Heart left ventricle (tissue), 13 donors: ENCODE measurements at regions not wholly inside any gene's neighbourhood (a gene's known extent, or its start where the extent isn't known, plus 50 kb on each side); places are given as distances from the start of the nearest gene placed in this dataset.

Experiments used
- POLR2A ChIP-seq, 2 donors: fragments of 450-650 bp; IDR thresholded peaks; one replicate each; pipeline ENCODE4 v1.6.1; 2017; ENCODE audit warnings: antibody characterized with exemption in 2 of 2, mild to moderate bottlenecking in 2 of 2, moderate library complexity in 2 of 2
- TF ChIP-seq, protein P1 (sequence below), 12 donors: fragments of 200-600 bp; sonication (generic) in 4 of 12; IDR thresholded peaks; one replicate each; pipeline versions ENCODE4 v1.5.0 to v1.8.0; 2018 to 2022; ENCODE audit warnings: antibody characterized with exemption in 12 of 12, mild to moderate bottlenecking in 5 of 12
- donor health status: ischemic (EF 13 %, LVEDD 7.1; RV severe dilation, severe dysfunction).
- donor health status: DM: no; HTN: yes; CAD: no.
- donor health status: DM: no; HTN: no; CAD: no.
- donor health status: ischemic (EF 25% LVEDD 6.9; RV normal size, moderate dysfunction).
- donor health status: ischemic (EF 25% LVEDD 5.7; RV mildly dilated, moderate dysfunction).
- donor health status: ischemic (EF 35%, LVEDD 5.7; RV mildly dilated, moderate dysfunction).
- donor health status: nonischemic (EF 11% LVEDD 7.7; RV severe dilation, severe dysfunction).
- donor health status: DM: yes; HTN: yes; CAD: no.
- donor health status: PGD.
- donor health status: ischemic (EF 29% LVEDD 5.4; RV normal size, mild dysfunction).
- donor health status: nonischemic (EF 23%, LVEDD 6.1; RV moderate dilation, normal function).

DNA sequence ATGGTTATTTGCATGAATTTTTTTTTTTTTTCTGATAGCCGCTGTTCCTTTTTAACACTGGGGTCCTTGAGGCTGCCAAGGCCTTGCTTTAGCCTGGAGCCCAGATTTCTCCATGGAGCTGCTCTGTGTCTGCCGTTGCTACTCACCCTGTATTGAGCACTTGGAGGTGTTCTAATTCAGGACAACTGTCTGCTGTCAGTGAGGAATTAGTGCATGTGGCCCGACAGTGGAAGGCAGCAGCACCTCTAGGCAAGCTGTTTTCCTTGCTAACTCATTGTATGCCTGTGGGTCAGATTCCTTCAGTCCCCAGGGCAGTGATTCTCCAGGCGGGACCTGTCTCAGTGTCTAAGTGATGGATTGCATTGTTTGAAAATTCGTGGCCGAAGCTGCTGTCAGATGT, 147.7 kb upstream of the DPP10 start:
- TF ChIP-seq, protein P1, sequence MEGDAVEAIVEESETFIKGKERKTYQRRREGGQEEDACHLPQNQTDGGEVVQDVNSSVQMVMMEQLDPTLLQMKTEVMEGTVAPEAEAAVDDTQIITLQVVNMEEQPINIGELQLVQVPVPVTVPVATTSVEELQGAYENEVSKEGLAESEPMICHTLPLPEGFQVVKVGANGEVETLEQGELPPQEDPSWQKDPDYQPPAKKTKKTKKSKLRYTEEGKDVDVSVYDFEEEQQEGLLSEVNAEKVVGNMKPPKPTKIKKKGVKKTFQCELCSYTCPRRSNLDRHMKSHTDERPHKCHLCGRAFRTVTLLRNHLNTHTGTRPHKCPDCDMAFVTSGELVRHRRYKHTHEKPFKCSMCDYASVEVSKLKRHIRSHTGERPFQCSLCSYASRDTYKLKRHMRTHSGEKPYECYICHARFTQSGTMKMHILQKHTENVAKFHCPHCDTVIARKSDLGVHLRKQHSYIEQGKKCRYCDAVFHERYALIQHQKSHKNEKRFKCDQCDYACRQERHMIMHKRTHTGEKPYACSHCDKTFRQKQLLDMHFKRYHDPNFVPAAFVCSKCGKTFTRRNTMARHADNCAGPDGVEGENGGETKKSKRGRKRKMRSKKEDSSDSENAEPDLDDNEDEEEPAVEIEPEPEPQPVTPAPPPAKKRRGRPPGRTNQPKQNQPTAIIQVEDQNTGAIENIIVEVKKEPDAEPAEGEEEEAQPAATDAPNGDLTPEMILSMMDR (IDR thresholded peaks at IDR 0.05) = no peak
- TF ChIP-seq POLR2A (IDR thresholded peaks at IDR 0.05) = no peak
